ENCODE measurements at regions not wholly inside any gene's neighbourhood (a gene's known extent, or its start where the extent isn't known, plus 50 kb on each side); places are given as distances from the start of the nearest gene placed in this dataset.

DNA sequence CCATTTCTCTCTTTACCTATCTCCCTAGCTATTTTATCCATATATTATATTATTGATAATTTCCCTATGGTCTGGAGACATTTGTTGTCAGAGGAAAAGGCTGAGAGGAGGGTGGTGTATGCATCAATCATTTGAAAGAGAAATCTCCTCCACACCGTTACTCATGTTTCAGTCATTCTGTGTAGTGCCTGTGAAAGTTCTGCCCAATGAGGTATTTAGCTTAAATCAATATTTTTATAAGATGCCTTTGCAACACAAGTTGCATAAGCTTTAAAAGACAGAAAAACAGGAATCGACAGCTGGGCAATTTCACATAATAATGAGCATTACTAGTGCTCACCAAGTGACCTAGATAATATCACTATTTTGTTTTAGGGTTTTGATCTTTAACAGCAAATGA lies 363.7 kb upstream of the FSIP2 start:
- no peak overlapping the region for H3K14ac ChIP-seq (ENCODE audit: low read length)

DNA sequence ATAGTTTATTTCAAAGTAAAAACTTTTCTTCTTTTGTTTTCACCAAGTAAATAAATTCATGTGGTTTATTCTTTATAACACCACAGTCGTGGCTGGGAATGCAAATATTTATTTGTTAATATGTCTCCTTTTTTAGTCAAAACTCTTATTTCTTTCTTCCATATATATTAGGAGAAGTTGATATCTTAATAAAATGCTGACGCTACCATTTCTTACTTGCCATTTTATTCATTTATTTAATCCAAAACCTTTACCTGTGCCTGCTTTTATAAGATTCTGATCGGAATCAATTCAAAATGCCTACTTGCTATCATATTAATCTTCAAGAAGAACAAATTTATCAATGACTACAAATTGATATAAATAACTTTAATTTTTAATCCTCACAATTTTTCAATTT lies 362.9 kb upstream of the FSIP2 start:
- no peak overlapping the region for H2AFZ ChIP-seq (ENCODE audit: insufficient read depth, low read length, poor library complexity)
- no peaks in the 10 kb centered on the region for H3K79me2 ChIP-seq (ENCODE audit: control insufficient read depth, insufficient read depth, low read length, poor library complexity)
- H4K91ac ChIP-seq (ENCODE audit: low read depth, low read length), result no peak overlapping the region
- no peak overlapping the region for H2BK12ac ChIP-seq (ENCODE audit: low read length)
- no peaks in the 10 kb centered on the region for H3K79me1 ChIP-seq (ENCODE audit: low read length)
- H3K4me3 ChIP-seq (ENCODE audit: low read depth, low read length), result no peak overlapping the region
- H4K12ac ChIP-seq (ENCODE audit: low read depth, low read length), result no peak overlapping the region
- DNase-seq, result no peak
- H2BK120ac ChIP-seq (ENCODE audit: insufficient read depth, low read length, poor library complexity), result no peak overlapping the region
- no peak overlapping the region for H3K14ac ChIP-seq (ENCODE audit: low read length)
- no peaks in the 10 kb centered on the region for H3K36me3 ChIP-seq (ENCODE audit: control insufficient read depth in 1 of 2, insufficient read depth in 2 of 2, low read length in 2 of 2)
- no peak overlapping the region for H3K4me2 ChIP-seq (ENCODE audit: low read length)
- no peak overlapping the region for H3K9ac ChIP-seq (ENCODE audit: low read length)
- H3K27ac ChIP-seq (ENCODE audit: low read depth, low read length), result no peak overlapping the region
- peaks cover 2% of the 10 kb centered on the region for H3K9me3 ChIP-seq (ENCODE audit: insufficient read depth, low read depth, low read length)
- no peak overlapping the region for H3K4ac ChIP-seq (ENCODE audit: low read depth, low read length)
- no peaks in the 10 kb centered on the region for H3K27me3 ChIP-seq (ENCODE audit: insufficient read depth, low read length)
- no peak overlapping the region for H2BK5ac ChIP-seq (ENCODE audit: low read depth, low read length, poor library complexity)
- WGBS (ENCODE audit: extremely low coverage, insufficient coverage, insufficient read length), result no CpG with 5 or more reads among the region's 3 CpGs
- H3K4me1 ChIP-seq (ENCODE audit: control insufficient read depth in 1 of 2, insufficient read depth in 2 of 2, low read length in 2 of 2), result no peaks in the 10 kb centered on the region
- no peak overlapping the region for H2AK5ac ChIP-seq (ENCODE audit: low read length)
- no peak overlapping the region for H3K18ac ChIP-seq (ENCODE audit: low read length)
- H4K8ac ChIP-seq (ENCODE audit: low read depth, low read length), result no peak overlapping the region
- no peak overlapping the region for H3K23ac ChIP-seq (ENCODE audit: low read length)

More for the DNA sequence above, 363.7 kb upstream of the FSIP2 start:
- Histone ChIP-seq H4K8ac (ENCODE audit: low read depth, low read length) (no peak overlapping the region), H3K23ac (ENCODE audit: low read length) (no peak overlapping the region), H3K9ac (ENCODE audit: low read length) (no peak overlapping the region), H3K18ac (ENCODE audit: low read length) (no peak overlapping the region), H3K79me2 (ENCODE audit: control insufficient read depth, insufficient read depth, low read length, poor library complexity) (no peaks in the 10 kb centered on the region), H3K36me3 (ENCODE audit: control insufficient read depth in 1 of 2, insufficient read depth in 2 of 2, low read length in 2 of 2) (no peaks in the 10 kb centered on the region), H3K4me2 (ENCODE audit: low read length) (no peak overlapping the region), H4K12ac (ENCODE audit: low read depth, low read length) (no peak overlapping the region), H3K4me3 (ENCODE audit: low read depth, low read length) (no peak overlapping the region), H3K79me1 (ENCODE audit: low read length) (no peaks in the 10 kb centered on the region), H2BK120ac (ENCODE audit: insufficient read depth, low read length, poor library complexity) (no peak overlapping the region), H3K4me1 (ENCODE audit: control insufficient read depth in 1 of 2, insufficient read depth in 2 of 2, low read length in 2 of 2) (no peaks in the 10 kb centered on the region), H4K91ac (ENCODE audit: low read depth, low read length) (no peak overlapping the region), H2AFZ (ENCODE audit: insufficient read depth, low read length, poor library complexity) (no peak overlapping the region), H2AK5ac (ENCODE audit: low read length) (no peak overlapping the region), H3K9me3 (ENCODE audit: insufficient read depth, low read depth, low read length) (peaks cover 2% of the 10 kb centered on the region), H2BK5ac (ENCODE audit: low read depth, low read length, poor library complexity) (no peak overlapping the region), H3K27ac (ENCODE audit: low read depth, low read length) (no peak overlapping the region), H3K4ac (ENCODE audit: low read depth, low read length) (no peak overlapping the region), H3K27me3 (ENCODE audit: insufficient read depth, low read length) (no peaks in the 10 kb centered on the region), H2BK12ac (ENCODE audit: low read length) (no peak overlapping the region)
- DNase-seq, result no peak
- no CpG with 5 or more reads among the region's 2 CpGs for WGBS (ENCODE audit: extremely low coverage, insufficient coverage, insufficient read length)

DNA sequence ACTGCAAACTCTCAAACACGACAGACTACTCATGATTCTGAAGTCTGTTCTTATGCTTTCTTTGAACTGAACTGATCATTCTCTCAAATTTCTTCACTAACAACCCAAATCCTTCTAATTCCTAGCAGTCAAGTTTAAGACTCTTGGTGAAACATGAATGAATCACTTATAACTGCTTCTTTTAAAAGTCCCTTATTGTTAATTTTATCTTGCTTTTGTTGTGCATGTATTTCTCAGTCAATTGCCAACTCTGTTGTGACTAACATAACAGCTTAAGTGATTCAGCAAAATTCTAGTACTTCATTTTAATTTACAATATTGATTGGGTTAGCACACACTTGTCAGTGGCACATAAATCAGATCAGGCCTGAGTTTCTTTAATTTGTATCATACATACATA lies 357.0 kb upstream of the FSIP2 start:
- Histone ChIP-seq H3K4ac (ENCODE audit: low read depth, low read length) (no peak overlapping the region), H3K23ac (ENCODE audit: low read length) (no peak overlapping the region), H2AK5ac (ENCODE audit: low read length) (no peak overlapping the region), H3K79me1 (ENCODE audit: low read length) (no peaks in the 10 kb centered on the region), H3K9ac (ENCODE audit: low read length) (no peak overlapping the region), H2AFZ (ENCODE audit: insufficient read depth, low read length, poor library complexity) (no peak overlapping the region), H2BK5ac (ENCODE audit: low read depth, low read length, poor library complexity) (no peak overlapping the region), H3K4me1 (ENCODE audit: control insufficient read depth in 1 of 2, insufficient read depth in 2 of 2, low read length in 2 of 2) (no peaks in the 10 kb centered on the region), H3K14ac (ENCODE audit: low read length) (no peak overlapping the region), H4K8ac (ENCODE audit: low read depth, low read length) (no peak overlapping the region), H3K9me3 (ENCODE audit: insufficient read depth, low read depth, low read length) (peaks cover 2% of the 10 kb centered on the region), H3K4me3 (ENCODE audit: low read depth, low read length) (no peak overlapping the region), H3K36me3 (ENCODE audit: control insufficient read depth in 1 of 2, insufficient read depth in 2 of 2, low read length in 2 of 2) (no peaks in the 10 kb centered on the region), H4K12ac (ENCODE audit: low read depth, low read length) (no peak overlapping the region), H3K27me3 (ENCODE audit: insufficient read depth, low read length) (no peaks in the 10 kb centered on the region), H2BK120ac (ENCODE audit: insufficient read depth, low read length, poor library complexity) (no peak overlapping the region), H4K91ac (ENCODE audit: low read depth, low read length) (no peak overlapping the region), H3K18ac (ENCODE audit: low read length) (no peak overlapping the region), H3K4me2 (ENCODE audit: low read length) (no peak overlapping the region), H3K79me2 (ENCODE audit: control insufficient read depth, insufficient read depth, low read length, poor library complexity) (no peaks in the 10 kb centered on the region), H2BK12ac (ENCODE audit: low read length) (no peak overlapping the region), H3K27ac (ENCODE audit: low read depth, low read length) (no peak overlapping the region)
- no peak for DNase-seq
- WGBS (ENCODE audit: extremely low coverage, insufficient coverage, insufficient read length), result no CpG with 5 or more reads among the region's 1 CpG

DNA sequence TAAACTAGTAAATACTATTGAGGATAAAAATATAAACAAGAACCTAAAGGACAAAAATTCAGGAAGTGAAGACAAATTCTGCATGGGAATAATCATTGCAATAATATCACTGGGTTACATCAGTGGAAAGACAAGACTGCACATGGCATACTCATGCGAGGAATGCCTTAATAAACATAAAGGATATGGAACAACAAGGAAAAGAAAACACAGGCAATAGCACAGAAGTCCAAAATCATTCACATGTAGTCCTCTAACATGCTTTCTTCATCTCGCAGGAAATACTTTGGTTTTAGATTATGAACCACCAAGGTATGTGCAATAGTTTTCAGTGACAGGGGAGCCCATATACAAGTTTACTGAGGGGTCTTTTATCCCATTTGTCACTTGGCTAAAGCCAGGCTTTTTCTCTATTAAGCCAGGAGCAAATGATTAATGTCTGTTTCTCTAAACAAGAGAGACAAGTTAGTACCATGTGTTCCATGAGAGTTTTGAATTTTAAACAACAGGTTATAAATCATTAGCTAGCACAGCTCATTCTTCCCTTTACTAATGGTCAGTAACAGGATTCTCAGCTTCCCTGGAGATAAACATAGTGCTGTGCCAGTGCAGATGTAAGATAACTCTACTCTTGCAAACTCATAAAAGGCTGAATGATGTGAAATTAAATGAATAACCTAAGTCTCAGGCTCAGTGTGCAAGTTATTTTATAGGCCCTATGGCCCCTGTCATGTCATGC lies 353.6 kb upstream of the FSIP2 start:
- Histone ChIP-seq H3K4me1 (ENCODE audit: control insufficient read depth in 1 of 2, insufficient read depth in 2 of 2, low read length in 2 of 2) (no peaks in the 10 kb centered on the region), H3K9me3 (ENCODE audit: insufficient read depth, low read depth, low read length) (no peaks in the 10 kb centered on the region), H3K79me2 (ENCODE audit: control insufficient read depth, insufficient read depth, low read length, poor library complexity) (no peaks in the 10 kb centered on the region), H2AFZ (ENCODE audit: insufficient read depth, low read length, poor library complexity) (no peak overlapping the region), H3K4ac (ENCODE audit: low read depth, low read length) (no peak overlapping the region), H3K27me3 (ENCODE audit: insufficient read depth, low read length) (no peaks in the 10 kb centered on the region), H3K9ac (ENCODE audit: low read length) (no peak overlapping the region), H2BK5ac (ENCODE audit: low read depth, low read length, poor library complexity) (no peak overlapping the region), H2BK120ac (ENCODE audit: insufficient read depth, low read length, poor library complexity) (no peak overlapping the region), H4K12ac (ENCODE audit: low read depth, low read length) (no peak overlapping the region), H3K36me3 (ENCODE audit: control insufficient read depth in 1 of 2, insufficient read depth in 2 of 2, low read length in 2 of 2) (no peaks in the 10 kb centered on the region), H3K4me2 (ENCODE audit: low read length) (no peak overlapping the region), H2BK12ac (ENCODE audit: low read length) (no peak overlapping the region), H3K27ac (ENCODE audit: low read depth, low read length) (no peak overlapping the region), H4K8ac (ENCODE audit: low read depth, low read length) (no peak overlapping the region), H2AK5ac (ENCODE audit: low read length) (no peak overlapping the region), H3K18ac (ENCODE audit: low read length) (no peak overlapping the region), H3K23ac (ENCODE audit: low read length) (no peak overlapping the region), H4K91ac (ENCODE audit: low read depth, low read length) (no peak overlapping the region), H3K4me3 (ENCODE audit: low read depth, low read length) (no peak overlapping the region), H3K79me1 (ENCODE audit: low read length) (no peaks in the 10 kb centered on the region), H3K14ac (ENCODE audit: low read length) (no peak overlapping the region)
- no CpG with 5 or more reads among the region's 2 CpGs for WGBS (ENCODE audit: extremely low coverage, insufficient coverage, insufficient read length)
- no peak for DNase-seq

All from trophoblast cell (in vitro differentiated cells and primary cell).